BLaER1 (cell line): ENCODE measurements at regions not wholly inside any gene's neighbourhood (a gene's known extent, or its start where the extent isn't known, plus 50 kb on each side); places are given as distances from the start of the nearest gene placed in this dataset.
A peak's percentile ranks its signal among the peaks of the same experiment; 100 is the strongest.
"Not testable (repeated sequence)": the region's sequence is repeated elsewhere in the genome, so short reads cannot be mapped to it uniquely, and the experiment has no call there.

Source experiments
- H3K27ac ChIP-seq: shearing (Covaris generic); formaldehyde crosslinking; 2 replicates; pipeline ENCODE4 v1.8.1; 2022
- H3K27me3 ChIP-seq: shearing (Covaris generic); formaldehyde crosslinking; 2 replicates; pipeline ENCODE4 v1.8.1; 2022
- H3K36me3 ChIP-seq: shearing (Covaris generic); formaldehyde crosslinking; 2 replicates; pipeline ENCODE4 v1.8.1; 2022
- H3K4me1 ChIP-seq: shearing (Covaris generic); formaldehyde crosslinking; 2 replicates; pipeline ENCODE4 v1.8.1; 2022
- H3K4me2 ChIP-seq: shearing (Covaris generic); formaldehyde crosslinking; 2 replicates; pipeline ENCODE4 v1.8.1; 2022
- H3K4me3 ChIP-seq: shearing (Covaris generic); formaldehyde crosslinking; 2 replicates; pipeline ENCODE4 v1.8.1; 2022
- H3K9ac ChIP-seq: shearing (Covaris generic); formaldehyde crosslinking; 2 replicates; pipeline ENCODE4 v1.8.1; 2022
- H3K9me3 ChIP-seq: shearing (Covaris generic); formaldehyde crosslinking; 2 replicates; pipeline ENCODE4 v1.8.1; 2022
- H4K20me1 ChIP-seq: shearing (Covaris generic); formaldehyde crosslinking; 2 replicates; pipeline ENCODE4 v1.8.1; 2022
- Cebpa-rat ChIP-seq: shearing (Covaris generic); IDR thresholded peaks from 2 replicates; pipeline ENCODE4 v1.8.1; 2022

DNA sequence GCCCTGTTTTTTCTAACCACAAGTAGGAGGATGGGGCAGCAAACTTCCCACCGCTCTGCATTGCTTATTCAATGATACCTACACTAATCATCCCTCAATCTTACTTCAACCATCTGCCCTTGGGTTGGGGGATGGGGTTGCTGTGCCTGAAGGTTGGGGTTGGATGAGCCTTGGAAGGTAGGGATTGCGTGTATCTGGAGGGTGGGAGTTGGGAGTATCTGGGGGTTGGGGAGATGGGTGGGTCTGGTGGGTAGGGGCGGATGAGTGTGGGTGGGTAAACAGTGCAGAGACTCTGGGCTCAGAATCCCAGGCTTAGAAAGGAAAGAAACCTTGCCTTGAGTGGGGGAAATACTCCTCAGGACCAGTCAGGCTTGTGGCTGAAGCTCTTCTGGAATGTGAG, 467.4 kb downstream of the DIRAS2 start:
- H3K27me3 ChIP-seq: no peaks in the 10 kb centered on the region
- H3K4me2 ChIP-seq: no peak overlapping the region
- TF ChIP-seq Cebpa-rat: no peak

GRCh38 chr9:90175865-90176264, 466.8 kb downstream of the DIRAS2 start:
- H3K9me3 ChIP-seq: peaks cover 3% of the 10 kb centered on the region; the same call in 1 of the 2 replicates
- peaks cover 7% of the 10 kb centered on the region; the same call in 1 of the 2 replicates for H3K4me1 ChIP-seq
- no peak for TF ChIP-seq Cebpa-rat

More for the DNA sequence above, 467.4 kb downstream of the DIRAS2 start:
- Histone ChIP-seq H4K20me1 (no peaks in the 10 kb centered on the region), H3K4me3 (no peak overlapping the region), H3K9ac (no peak overlapping the region), H3K36me3 (no peaks in the 10 kb centered on the region), H3K4me1 (peaks cover 7% of the 10 kb centered on the region; the same call in 1 of the 2 replicates), H3K9me3 (peaks cover 6% of the 10 kb centered on the region; the same call in 1 of the 2 replicates), H3K27ac (no peak overlapping the region)

GRCh38 chr9:90176901-90177300, 465.7 kb downstream of the DIRAS2 start:
- H3K9me3 ChIP-seq: no peaks in the 10 kb centered on the region
- peaks cover 7% of the 10 kb centered on the region; the same call in 1 of the 2 replicates for H3K4me1 ChIP-seq
- H3K4me2 ChIP-seq: no peak overlapping the region
- no peak overlapping the region for H3K9ac ChIP-seq
- no peak overlapping the region for H3K27ac ChIP-seq
- no peaks in the 10 kb centered on the region for H4K20me1 ChIP-seq
- no peak for TF ChIP-seq Cebpa-rat
- H3K36me3 ChIP-seq: no peaks in the 10 kb centered on the region
- no peak overlapping the region for H3K4me3 ChIP-seq
- H3K27me3 ChIP-seq: no peaks in the 10 kb centered on the region

More at GRCh38 chr9:90175865-90176264, 466.8 kb downstream of the DIRAS2 start:
- Histone ChIP-seq H3K27me3 (no peaks in the 10 kb centered on the region), H3K9ac (no peak overlapping the region), H3K4me2 (no peak overlapping the region), H3K36me3 (no peaks in the 10 kb centered on the region), H3K4me3 (no peak overlapping the region), H4K20me1 (no peaks in the 10 kb centered on the region), H3K27ac (no peak overlapping the region)

- no peaks in the 10 kb centered on the region for H3K4me1 ChIP-seq
- no peaks in the 10 kb centered on the region for H4K20me1 ChIP-seq
- H3K9ac ChIP-seq: no peak overlapping the region
- no peak overlapping the region for H3K4me2 ChIP-seq
- H3K4me3 ChIP-seq: no peak overlapping the region
- H3K36me3 ChIP-seq: no peaks in the 10 kb centered on the region
- TF ChIP-seq Cebpa-rat: no peak
- H3K9me3 ChIP-seq: no peaks in the 10 kb centered on the region
- no peaks in the 10 kb centered on the region for H3K27me3 ChIP-seq
- H3K27ac ChIP-seq: no peak overlapping the region
Observed at GRCh38 chr9:90180381-90180780, 462.2 kb downstream of the DIRAS2 start.

- TF ChIP-seq Cebpa-rat: no peak
Observed at GRCh38 chr9:90188656-90189055, 454.0 kb downstream of the DIRAS2 start.

DNA sequence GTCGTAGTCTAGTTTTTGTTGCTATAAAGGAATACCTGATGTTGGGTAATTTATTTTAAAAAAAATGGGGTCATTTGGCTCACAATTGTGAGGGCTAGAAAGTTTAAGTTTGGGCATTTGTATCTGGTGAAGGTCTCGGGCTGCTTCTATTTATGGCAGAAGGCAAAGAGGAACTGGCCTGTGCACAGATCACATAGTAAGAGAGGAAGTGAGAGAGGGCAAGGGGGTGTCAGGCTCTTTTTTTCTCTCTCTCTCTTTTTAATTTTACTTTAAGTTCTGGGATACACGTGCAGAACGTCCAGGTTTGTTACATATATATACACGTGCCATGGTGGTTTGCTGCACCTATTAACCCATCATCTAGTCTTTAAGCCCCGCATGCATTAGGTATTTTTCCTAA, 453.3 kb downstream of the DIRAS2 start:
- Histone ChIP-seq H3K27ac (no peak overlapping the region; the same call in 1 of the 2 replicates), H3K9ac (no peak overlapping the region), H3K4me2 (peak overlapping the region; percentile 70), H3K4me3 (no peak overlapping the region), H3K9me3 (peaks cover 22% of the 10 kb centered on the region), H3K27me3 (no peaks in the 10 kb centered on the region), H3K36me3 (no peaks in the 10 kb centered on the region), H4K20me1 (no peaks in the 10 kb centered on the region), H3K4me1 (peaks cover 11% of the 10 kb centered on the region)
- no peak for TF ChIP-seq Cebpa-rat

More at GRCh38 chr9:90188656-90189055, 454.0 kb downstream of the DIRAS2 start:
- Histone ChIP-seq H3K9ac (no peak overlapping the region), H3K4me3 (no peak overlapping the region), H3K36me3 (no peaks in the 10 kb centered on the region), H3K27ac (no peak overlapping the region), H3K9me3 (peaks cover 22% of the 10 kb centered on the region), H4K20me1 (no peaks in the 10 kb centered on the region), H3K27me3 (no peaks in the 10 kb centered on the region), H3K4me1 (peaks cover 11% of the 10 kb centered on the region), H3K4me2 (peak overlapping the region; percentile 70)

GRCh38 chr9:90192465-90192864, 450.2 kb downstream of the DIRAS2 start:
- H3K27me3 ChIP-seq, H4K20me1 ChIP-seq, H3K9ac ChIP-seq, H3K36me3 ChIP-seq, H3K27ac ChIP-seq, H3K4me2 ChIP-seq, H3K4me3 ChIP-seq: not testable (repeated sequence)
- peaks cover 22% of the 10 kb centered on the region for H3K9me3 ChIP-seq
- H3K4me1 ChIP-seq: peaks cover 11% of the 10 kb centered on the region

DNA sequence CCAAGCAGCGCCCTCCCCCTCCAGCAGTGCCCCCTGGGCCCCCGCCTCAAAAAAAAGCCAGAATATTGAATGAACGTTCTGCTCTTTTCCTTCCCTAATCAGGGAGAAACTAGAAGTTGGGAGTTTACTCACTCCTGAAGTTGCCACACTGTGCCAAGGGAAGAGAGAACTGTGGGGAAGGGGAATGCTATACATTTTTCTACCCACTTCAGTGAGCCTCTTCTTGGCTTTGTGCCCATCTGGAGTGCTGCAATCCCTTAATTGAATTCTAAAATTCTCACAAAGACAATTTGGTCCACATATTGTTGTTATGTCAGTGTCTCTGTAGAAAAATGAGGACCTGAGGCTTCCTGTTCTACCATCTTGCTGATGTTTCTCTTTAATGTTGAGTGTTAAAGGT, 443.7 kb downstream of the DIRAS2 start:
- Histone ChIP-seq H3K27me3 (no peaks in the 10 kb centered on the region), H3K9ac (no peak overlapping the region), H3K27ac (no peak overlapping the region), H3K36me3 (no peaks in the 10 kb centered on the region), H3K4me2 (no peak overlapping the region), H3K9me3 (peaks cover 4% of the 10 kb centered on the region), H3K4me1 (no peaks in the 10 kb centered on the region), H3K4me3 (no peak overlapping the region), H4K20me1 (no peaks in the 10 kb centered on the region)
- TF ChIP-seq Cebpa-rat: no peak

GRCh38 chr9:90201766-90202165, 440.9 kb downstream of the DIRAS2 start:
- no peaks in the 10 kb centered on the region for H4K20me1 ChIP-seq
- no peaks in the 10 kb centered on the region for H3K27me3 ChIP-seq

GRCh38 chr9:90204128-90204831, 438.3 kb downstream of the DIRAS2 start:
- no peak for TF ChIP-seq Cebpa-rat
- no peak overlapping the region for H3K9ac ChIP-seq
- H3K9me3 ChIP-seq: no peaks in the 10 kb centered on the region
- no peak overlapping the region for H3K27ac ChIP-seq
- no peaks in the 10 kb centered on the region for H3K36me3 ChIP-seq
- H3K4me3 ChIP-seq: no peak overlapping the region
- H3K4me2 ChIP-seq: no peak overlapping the region
- H3K27me3 ChIP-seq: no peaks in the 10 kb centered on the region
- H4K20me1 ChIP-seq: no peaks in the 10 kb centered on the region
- H3K4me1 ChIP-seq: no peaks in the 10 kb centered on the region

More at GRCh38 chr9:90201766-90202165, 440.9 kb downstream of the DIRAS2 start:
- Histone ChIP-seq H3K27ac (no peak overlapping the region), H3K4me2 (no peak overlapping the region), H3K4me1 (no peaks in the 10 kb centered on the region), H3K36me3 (no peaks in the 10 kb centered on the region), H3K9ac (no peak overlapping the region), H3K4me3 (no peak overlapping the region), H3K9me3 (peaks cover 4% of the 10 kb centered on the region)
- no peak for TF ChIP-seq Cebpa-rat

DNA sequence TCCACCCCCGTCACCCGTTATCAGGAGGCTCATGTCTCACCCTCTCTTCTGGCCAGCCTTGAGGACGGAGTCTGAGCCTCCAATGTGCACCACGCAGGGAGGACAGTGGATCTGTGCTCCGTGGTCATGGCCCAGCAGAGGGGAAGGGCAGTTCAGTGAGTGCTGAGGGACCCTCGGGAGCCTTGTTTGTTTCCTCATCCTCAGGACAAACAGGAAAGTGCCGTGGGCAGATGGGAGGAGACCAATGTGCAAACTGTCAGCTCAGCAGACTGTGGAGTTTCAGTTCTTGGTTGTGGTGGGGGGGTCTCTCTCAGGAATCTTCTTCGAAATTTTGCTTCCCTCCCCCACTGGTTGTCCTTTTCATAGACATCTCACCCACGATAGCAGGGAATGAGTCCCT, 429.6 kb downstream of the DIRAS2 start:
- Histone ChIP-seq H3K4me1 (peaks cover 11% of the 10 kb centered on the region), H3K27ac (peak overlapping the region; percentile 69), H3K4me3 (peak overlapping the region; percentile 25; the same call in 1 of the 2 replicates), H3K4me2 (peak overlapping the region; percentile 76)
- H3K9ac ChIP-seq, H3K36me3 ChIP-seq, H4K20me1 ChIP-seq, H3K9me3 ChIP-seq, H3K27me3 ChIP-seq: not testable (repeated sequence)
